HG03439 (cell line): ENCODE measurements at regions not wholly inside any gene's neighbourhood (a gene's known extent, or its start where the extent isn't known, plus 50 kb on each side); places are given as distances from the start of the nearest gene placed in this dataset.

ENCODE experiments used
- ATAC-seq: cut with Tn5 transposase; IDR thresholded peaks from one replicate; pipeline ENCODE4 v1.9.1; 2021; ENCODE audit warnings: mild to moderate bottlenecking, moderate library complexity; ENCODE audit not compliant: unreplicated experiment

- ATAC-seq = no peak
Measured at GRCh38 chr9:91039835-91040140, 238.2 kb downstream of the SYK start.

- ATAC-seq = no peak
Measured at GRCh38 chr9:91040371-91041215, 239.0 kb downstream of the SYK start.

- ATAC-seq = no peak
Measured at GRCh38 chr9:91042024-91042423, 240.4 kb downstream of the SYK start.

- ATAC-seq = no peak
Measured at GRCh38 chr9:91042541-91042940, 240.9 kb downstream of the SYK start.

GRCh38 chr9:91043056-91043810 is 241.6 kb downstream of the SYK start:
- ATAC-seq = no peak

- ATAC-seq = no peak
Measured at GRCh38 chr9:91043811-91044175, 242.2 kb downstream of the SYK start.

- no peak for ATAC-seq
Measured at GRCh38 chr9:91044354-91044753, 242.7 kb downstream of the SYK start.

- ATAC-seq = no peak
Measured at GRCh38 chr9:91045041-91045440, 243.4 kb downstream of the SYK start.

GRCh38 chr9:91047529-91047928 is 245.9 kb downstream of the SYK start:
- no peak for ATAC-seq

- no peak for ATAC-seq
Measured at GRCh38 chr9:91047993-91048607, 246.5 kb downstream of the SYK start.

GRCh38 chr9:91048749-91049148 is 247.1 kb downstream of the SYK start:
- no peak for ATAC-seq

GRCh38 chr9:91053824-91054223 is 252.2 kb downstream of the SYK start:
- ATAC-seq = no peak

- ATAC-seq = no peak
Measured at GRCh38 chr9:91055845-91056244, 254.2 kb downstream of the SYK start.

GRCh38 chr9:91056486-91056885 is 254.9 kb downstream of the SYK start:
- no peak for ATAC-seq

GRCh38 chr9:91056917-91057316 is 255.3 kb downstream of the SYK start:
- no peak for ATAC-seq

GRCh38 chr9:91059713-91060112 is 258.1 kb downstream of the SYK start:
- no peak for ATAC-seq

- ATAC-seq = no peak
Measured at GRCh38 chr9:91060520-91061343, 259.1 kb downstream of the SYK start.

GRCh38 chr9:91061506-91061905 is 259.9 kb downstream of the SYK start:
- no peak for ATAC-seq

- ATAC-seq = no peak
Measured at GRCh38 chr9:91062281-91062680, 260.7 kb downstream of the SYK start.

GRCh38 chr9:91063471-91063870 is 261.9 kb downstream of the SYK start:
- no peak for ATAC-seq
